Urothelium cell line (cell line): ENCODE measurements at regions not wholly inside any gene's neighbourhood (a gene's known extent, or its start where the extent isn't known, plus 50 kb on each side); places are given as distances from the start of the nearest gene placed in this dataset.

Experiments
- DNase-seq: peaks from one replicate; pipeline ENCODE4 v3.0.0; 2011; ENCODE audit warnings: low spot score, mixed read lengths
- FAIRE-seq: peaks from 2 replicates; lab custom pipeline; 2011; peaks lifted over from hg19 to GRCh38; lab: Jason Lieb, UNC

DNA sequence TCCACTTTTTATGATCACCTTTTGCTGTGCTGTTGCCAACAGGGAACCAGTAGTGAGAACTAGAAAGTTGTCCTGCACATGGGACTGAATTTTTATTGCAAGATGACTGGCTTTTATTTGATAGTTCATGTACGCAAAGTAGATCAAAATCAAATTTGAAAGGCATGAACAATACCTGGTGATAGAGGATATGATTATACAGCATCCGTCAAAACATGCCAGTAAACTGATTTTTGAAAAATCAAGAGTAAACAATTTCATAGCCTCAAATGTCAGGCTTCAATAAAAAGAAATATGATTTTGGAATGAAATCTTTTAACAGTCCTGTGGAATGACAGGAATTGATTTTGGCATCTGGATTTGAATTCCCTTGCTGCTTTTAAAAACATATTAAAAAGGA, 219.6 kb upstream of the LRRN1 start:
- no peak for DNase-seq
- FAIRE-seq = no peak

GRCh38 chr3:3578718-3579117, 220.5 kb upstream of the LRRN1 start:
- FAIRE-seq = no peak
- DNase-seq = no peak

- FAIRE-seq (no peak), DNase-seq (no peak)
Measured at GRCh38 chr3:3577823-3578222, 221.4 kb upstream of the LRRN1 start.

- DNase-seq (no peak), FAIRE-seq (no peak)
Measured at GRCh38 chr3:3573341-3573740, 225.9 kb upstream of the LRRN1 start.

DNA sequence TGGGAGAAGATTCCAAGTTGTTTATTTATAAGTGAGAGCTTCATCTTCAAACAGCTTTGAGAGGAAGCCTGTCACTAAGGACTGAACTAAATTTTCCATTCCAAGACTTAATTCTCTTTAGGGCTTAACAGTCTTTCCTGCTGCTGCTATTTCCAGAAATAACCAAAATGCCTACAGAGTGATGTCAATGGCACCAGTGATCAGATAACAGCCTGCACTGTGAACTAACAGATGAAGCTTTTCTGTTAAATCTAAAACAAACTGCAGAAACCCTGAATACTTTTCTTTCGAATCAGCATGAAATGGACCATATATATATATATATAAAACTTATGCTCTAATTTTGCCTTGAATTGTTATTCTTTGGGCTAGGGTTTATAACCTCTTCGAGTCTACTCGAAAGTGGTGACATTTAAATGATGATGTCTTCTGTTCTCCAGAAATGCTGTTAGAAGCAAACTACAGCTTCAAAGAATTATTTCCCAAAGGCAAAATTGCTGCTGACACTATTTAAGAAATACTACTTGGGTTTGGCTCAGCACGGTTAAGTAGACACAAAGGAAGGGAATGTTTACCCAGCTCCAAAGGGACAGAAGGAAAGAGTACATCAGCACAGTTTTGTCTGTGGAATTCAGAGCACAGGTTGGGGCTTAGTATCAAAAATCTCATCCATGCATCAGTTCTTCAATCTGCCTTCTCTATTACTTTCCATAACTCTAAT, 238.5 kb upstream of the LRRN1 start:
- DNase-seq = peak; percentile 9
- FAIRE-seq = no peak

GRCh38 chr3:3559786-3560185, 239.4 kb upstream of the LRRN1 start:
- FAIRE-seq (no peak), DNase-seq (no peak)

GRCh38 chr3:3556078-3556477, 243.2 kb upstream of the LRRN1 start:
- FAIRE-seq (no peak), DNase-seq (no peak)

- no peak for FAIRE-seq
- no peak for DNase-seq
Measured at GRCh38 chr3:3553236-3553635, 246.0 kb upstream of the LRRN1 start.

GRCh38 chr3:3552761-3553160, 246.5 kb upstream of the LRRN1 start:
- FAIRE-seq (no peak), DNase-seq (peak; percentile 48)

DNA sequence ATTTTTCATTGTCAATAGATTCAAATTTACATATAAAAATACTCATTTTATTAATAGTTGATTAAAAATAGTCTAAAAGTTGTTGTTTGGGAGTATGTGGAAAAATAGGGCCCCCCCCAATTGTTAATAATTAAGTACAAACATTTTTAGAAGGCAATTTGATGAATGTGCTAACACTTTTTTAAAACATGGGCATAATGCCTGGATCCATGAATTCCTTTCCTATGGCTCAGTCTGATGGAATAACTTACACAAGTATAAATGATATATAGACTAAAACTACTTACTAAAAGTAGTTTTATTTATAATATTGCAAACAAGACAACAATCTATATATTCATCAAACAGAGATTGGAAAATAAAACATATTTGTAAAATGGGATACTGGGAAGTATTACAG, 247.2 kb upstream of the LRRN1 start:
- no peak for DNase-seq
- FAIRE-seq = no peak

DNA sequence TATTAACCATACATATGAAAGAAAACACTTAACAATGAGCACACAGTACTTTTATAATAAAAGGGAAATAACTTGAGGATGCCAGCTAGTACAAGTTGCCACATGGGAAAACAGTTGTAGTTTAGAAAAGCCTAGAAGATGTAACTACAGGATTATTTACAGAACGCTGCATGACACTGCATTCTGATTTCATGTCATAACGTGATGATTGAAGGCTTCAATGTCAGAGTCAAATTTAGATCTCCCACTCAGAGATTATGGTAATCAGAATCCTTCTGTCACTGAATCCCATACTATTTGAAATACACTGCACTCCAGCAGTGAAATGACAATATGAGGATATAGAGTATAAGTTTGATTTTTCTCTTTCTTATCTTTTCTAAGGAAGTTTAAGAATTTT, 253.9 kb upstream of the LRRN1 start:
- DNase-seq (no peak), FAIRE-seq (no peak)

- DNase-seq (no peak), FAIRE-seq (no peak)
Measured at GRCh38 chr3:3538451-3538850, 260.8 kb upstream of the LRRN1 start.

DNA sequence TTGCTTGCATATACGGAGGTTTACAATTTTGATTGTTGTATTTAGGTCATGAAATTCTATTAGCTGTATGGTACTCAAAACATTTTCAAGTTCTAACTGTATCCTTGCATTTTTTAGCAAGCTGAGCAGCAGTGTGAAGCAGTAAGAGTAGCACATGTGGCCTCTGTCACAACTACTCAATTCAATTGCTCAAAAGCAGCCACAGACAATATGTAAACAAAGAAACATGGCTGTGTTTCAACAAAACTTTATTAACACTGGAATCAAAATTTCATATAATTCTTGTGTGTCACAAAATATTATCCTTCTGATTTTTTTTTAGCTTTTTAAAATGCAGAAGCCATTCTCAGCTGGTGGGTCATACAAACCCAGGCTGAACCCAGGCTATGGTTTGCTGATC, 266.7 kb upstream of the LRRN1 start:
- DNase-seq (no peak), FAIRE-seq (no peak)

DNA sequence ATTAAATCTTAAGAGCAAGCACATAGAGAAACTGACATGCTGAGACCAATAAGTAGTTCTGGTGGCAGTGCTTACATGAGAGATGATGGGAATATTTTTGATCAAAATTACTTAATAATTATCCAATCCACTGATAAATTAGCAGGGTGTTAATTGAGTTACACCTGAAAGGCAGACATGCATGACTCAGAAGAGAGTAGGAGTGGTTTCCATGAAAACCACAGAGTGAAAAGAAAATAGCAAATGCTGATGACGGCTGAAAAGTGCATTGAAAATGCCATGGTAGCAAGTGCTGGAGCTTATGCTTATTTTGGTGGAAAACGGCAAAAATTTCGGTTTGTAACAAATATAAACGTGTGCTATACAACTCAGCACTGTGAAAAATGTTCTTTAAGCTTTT, 267.8 kb upstream of the LRRN1 start:
- DNase-seq (no peak), FAIRE-seq (no peak)

- DNase-seq (no peak), FAIRE-seq (no peak)
Measured at GRCh38 chr3:3519266-3519665, 280.0 kb upstream of the LRRN1 start.

DNA sequence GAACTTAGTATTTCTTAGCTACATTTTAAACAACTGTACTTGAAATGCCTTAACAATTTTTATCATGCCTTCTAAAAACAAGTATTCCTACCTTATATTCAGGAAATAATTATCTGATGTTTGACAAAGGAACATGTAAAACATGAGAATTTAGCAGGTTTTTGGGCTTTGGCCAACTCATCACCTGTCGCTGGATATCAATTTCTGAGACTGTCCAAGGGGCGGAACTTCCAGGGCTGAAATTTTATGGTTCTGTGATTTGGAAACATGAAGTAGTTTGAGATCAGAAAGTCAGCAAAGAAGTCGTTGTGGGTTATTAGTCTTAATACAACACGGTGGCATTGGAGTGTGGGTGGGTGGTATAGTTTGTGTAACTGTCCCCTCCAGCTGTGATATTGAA, 282.2 kb upstream of the LRRN1 start:
- DNase-seq = no peak
- no peak for FAIRE-seq

DNA sequence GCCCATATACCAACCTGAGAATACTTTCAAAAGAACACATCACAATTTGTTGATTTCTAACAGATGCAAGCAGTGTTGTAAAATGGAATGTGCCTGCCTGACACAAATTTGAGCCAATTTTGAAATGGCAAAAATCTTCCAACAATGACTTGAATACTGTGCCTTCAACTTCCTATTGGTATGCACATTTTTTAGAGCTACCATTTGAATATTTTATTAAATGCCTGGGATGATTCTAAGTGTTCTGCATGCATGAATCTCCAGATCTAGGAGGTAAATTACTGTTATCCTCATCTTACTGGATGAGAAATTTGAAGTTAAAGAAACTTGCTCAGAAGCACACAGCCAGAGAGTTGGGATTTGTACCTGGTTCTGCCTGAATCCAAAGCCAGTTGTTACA, 282.8 kb upstream of the LRRN1 start:
- FAIRE-seq (no peak), DNase-seq (no peak)

DNA sequence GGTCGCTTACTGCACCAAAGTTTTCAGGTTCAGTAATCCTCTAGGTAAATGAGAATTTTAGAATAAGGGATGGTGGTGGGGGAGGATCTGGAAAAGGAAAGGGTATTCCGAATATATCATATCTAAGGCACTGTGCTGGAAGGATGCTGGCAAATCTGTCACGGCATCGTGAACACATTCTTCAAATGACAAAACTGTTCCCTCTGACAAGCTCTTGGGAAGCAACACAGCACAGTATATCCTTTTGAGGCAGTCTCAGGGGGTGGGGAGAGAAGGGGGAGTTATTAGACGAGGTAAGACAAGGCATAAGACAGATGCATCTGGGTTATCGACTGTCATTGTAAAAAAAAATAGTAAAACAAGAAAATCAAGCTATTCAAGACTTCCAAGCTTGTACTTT, 289.6 kb upstream of the LRRN1 start:
- FAIRE-seq (no peak), DNase-seq (no peak)

GRCh38 chr3:3504686-3505085, 294.5 kb upstream of the LRRN1 start:
- FAIRE-seq = no peak
- no peak for DNase-seq

DNA sequence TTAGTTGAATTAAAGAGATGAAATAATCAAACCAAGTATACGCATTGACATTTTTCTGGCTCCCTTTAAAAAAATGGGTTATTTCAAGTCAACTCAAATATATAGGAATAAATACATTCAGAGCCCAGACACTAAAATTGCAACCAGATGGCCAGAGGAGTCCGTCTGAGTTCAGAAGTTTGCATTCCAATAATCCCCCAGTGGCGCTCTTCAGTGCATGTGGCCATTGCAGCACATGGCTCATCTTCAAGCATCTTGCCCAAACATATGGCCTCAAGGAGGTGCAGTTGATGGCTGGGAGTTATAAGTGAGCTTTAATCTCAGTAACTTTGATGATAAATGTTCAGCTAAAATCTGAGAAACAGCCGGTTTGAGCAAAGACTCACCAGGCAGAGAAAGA, 295.8 kb upstream of the LRRN1 start:
- no peak for DNase-seq
- no peak for FAIRE-seq

- FAIRE-seq (no peak), DNase-seq (no peak)
Measured at GRCh38 chr3:3499987-3500386, 299.2 kb upstream of the LRRN1 start.

GRCh38 chr3:3499012-3499562, 300.1 kb upstream of the LRRN1 start:
- DNase-seq (no peak), FAIRE-seq (no peak)

GRCh38 chr3:3495611-3496010, 303.6 kb upstream of the LRRN1 start:
- no peak for FAIRE-seq
- no peak for DNase-seq
